G401 (cell line): ENCODE measurements at regions not wholly inside any gene's neighbourhood (a gene's known extent, or its start where the extent isn't known, plus 50 kb on each side); places are given as distances from the start of the nearest gene placed in this dataset.

ENCODE experiments used
- DNase-seq: peaks from one replicate; pipeline ENCODE4 v3.0.0-alpha.2; 2015; ENCODE audit warnings: low spot score
- in situ Hi-C: cut with HindIII; loops from 2 replicates; pipeline ENCODE4 v1.10.0; 2016; ENCODE audit warnings: low sequenced_read_pairs, mixed read lengths

DNA sequence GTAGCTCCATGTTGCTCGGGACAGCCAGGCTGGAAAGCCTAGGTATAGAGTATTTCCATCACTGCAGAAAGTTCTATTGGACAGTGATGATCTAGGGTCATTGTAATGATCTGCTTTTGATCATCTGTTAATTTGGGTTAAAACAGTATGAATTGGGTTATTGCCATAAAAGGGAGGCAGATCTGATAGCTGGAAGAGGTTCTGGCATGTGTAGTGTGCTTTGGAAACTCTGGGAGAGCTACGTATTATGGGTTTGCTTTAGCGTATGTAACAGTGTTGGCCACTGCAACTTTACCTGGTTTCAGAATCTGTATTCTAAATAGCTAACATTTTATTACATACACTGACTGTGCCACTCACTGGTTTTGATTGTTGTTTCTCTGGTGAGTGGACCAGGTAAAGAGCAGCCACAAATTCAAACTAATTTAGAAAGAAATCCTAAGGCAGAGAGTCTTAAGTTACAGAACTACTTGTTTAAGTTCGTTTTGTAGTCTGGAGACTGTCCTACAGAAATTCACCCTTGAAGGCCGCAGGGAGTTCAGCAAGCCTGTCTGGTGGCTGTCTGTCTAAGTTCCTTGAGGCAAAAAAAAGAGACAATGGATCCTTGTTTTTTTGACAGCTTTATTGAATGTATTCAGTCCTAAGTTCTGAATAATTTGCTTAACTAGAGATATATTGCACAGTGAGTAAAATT is 300.3 kb downstream of the PRL start:
- in situ Hi-C loops = no loop called here
- DNase-seq = no peak

GRCh38 chr6:21997119-21998037 is 299.5 kb downstream of the PRL start:
- no peak for DNase-seq
- in situ Hi-C loops = no loop called here

- in situ Hi-C loops = no loop called here
- no peak for DNase-seq
Measured at GRCh38 chr6:21998582-21998981, 298.3 kb downstream of the PRL start.

- in situ Hi-C loops = no loop called here
- peak; percentile 37 for DNase-seq
Measured at GRCh38 chr6:21999012-21999528, 297.8 kb downstream of the PRL start.

GRCh38 chr6:21999741-22000140 is 297.1 kb downstream of the PRL start:
- in situ Hi-C loops = no loop called here
- DNase-seq = no peak

- DNase-seq = no peak
- in situ Hi-C loops = no loop called here
Measured at GRCh38 chr6:22001396-22002027, 295.3 kb downstream of the PRL start.

DNA sequence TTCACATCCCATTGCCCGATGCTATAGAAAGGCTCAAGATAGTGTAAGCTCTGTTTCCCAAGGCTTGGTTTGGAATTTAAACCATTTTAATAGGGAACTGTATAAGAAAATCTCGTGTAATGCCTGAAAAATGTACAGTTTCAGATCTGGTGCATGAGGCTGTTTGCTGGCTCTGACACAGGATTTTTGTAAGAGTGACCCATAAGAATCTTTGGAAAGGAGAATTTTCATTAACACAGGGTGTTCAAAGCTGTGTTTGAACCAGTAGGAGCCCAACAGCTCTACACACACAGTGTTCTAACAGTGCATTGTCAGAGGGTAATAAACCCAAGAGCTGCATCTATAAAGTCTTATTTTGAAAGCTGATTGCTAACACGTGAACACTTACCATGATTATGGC is 293.5 kb downstream of the PRL start:
- no peak for DNase-seq
- in situ Hi-C loops = no loop called here

DNA sequence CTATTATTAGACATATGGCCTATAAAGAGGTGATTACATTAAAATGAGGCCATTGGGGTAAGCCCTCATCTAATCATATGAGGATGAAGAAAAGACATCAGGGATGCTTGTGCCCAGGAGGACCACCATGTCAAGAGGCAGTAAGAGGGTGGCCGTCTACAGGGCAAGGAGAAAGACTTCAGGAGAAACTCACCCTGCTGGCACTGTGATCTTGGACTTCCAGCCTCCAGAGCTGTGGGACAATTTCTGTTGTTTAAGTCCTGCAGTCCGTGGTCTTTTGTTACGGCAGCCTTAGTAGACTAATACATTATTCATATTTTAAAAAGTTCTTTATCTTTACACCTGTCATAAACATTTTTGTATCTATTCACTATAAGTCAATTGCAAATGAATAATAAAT is 290.0 kb downstream of the PRL start:
- in situ Hi-C loops = no loop called here
- DNase-seq = no peak

DNA sequence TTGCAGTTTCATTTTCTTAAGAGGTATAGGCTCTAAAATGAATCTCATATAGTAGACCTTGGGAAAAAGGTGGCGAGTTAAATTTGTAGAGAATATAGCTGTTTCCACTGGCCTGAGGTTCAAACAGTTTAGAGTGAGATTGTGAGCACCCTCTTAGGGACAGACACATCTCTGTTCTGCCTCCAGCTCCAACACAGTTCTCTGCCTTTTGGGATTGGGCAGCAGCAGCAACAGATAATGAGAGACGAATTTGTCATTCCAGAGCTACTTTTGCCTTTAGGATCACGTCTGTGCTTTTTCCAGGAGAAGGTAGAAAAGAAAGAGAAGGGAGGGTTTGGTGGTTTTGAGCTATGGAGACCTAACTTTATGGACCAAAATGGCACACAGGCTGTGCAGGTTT is 289.4 kb downstream of the PRL start:
- in situ Hi-C loops = no loop called here
- no peak for DNase-seq

DNA sequence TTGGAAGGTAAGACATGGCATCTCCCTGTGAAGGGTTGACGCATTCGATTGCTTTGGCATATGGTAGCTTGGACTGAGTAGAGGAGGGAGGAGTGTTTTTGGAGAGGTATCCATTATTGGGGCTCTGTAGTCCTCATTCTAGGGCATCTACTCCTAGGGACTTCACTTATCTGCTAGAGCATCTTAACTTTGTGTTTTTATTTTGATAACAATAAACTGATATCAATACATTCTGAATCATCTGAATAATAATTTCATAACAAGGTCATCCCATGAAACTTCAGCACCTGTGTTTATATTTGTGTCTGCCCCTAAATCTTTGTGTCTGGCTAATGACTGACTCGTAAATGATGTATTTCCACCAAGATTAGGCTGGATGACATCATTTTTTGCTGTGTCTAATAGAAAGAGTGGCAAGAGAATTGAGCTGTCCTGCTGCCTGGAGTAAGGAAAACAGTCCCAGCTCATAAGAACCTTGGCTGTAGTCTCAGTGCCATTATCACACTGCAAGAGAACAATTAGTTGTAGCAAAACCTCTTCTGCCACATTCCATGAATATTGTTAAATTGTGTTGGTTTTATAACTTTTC is 288.5 kb downstream of the PRL start:
- in situ Hi-C loops = no loop called here
- no peak for DNase-seq

DNA sequence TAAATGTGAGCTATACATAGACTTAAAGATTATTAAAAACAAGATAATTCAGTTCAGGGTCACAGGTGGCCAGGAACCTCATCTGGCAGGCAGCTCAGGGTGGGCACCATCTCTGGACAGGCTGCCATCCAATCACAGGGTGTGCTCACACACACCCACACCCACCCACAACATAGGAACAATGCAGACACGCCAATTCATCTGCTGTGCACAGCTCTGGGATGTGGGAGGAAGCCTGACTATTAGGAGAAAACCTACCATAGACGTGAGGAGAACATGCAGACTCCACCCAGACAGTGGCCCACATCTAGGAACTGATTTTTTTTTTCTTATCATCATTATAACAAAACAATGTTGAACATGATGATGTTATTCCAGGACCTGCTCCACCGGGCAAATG is 286.7 kb downstream of the PRL start:
- in situ Hi-C loops = no loop called here

DNA sequence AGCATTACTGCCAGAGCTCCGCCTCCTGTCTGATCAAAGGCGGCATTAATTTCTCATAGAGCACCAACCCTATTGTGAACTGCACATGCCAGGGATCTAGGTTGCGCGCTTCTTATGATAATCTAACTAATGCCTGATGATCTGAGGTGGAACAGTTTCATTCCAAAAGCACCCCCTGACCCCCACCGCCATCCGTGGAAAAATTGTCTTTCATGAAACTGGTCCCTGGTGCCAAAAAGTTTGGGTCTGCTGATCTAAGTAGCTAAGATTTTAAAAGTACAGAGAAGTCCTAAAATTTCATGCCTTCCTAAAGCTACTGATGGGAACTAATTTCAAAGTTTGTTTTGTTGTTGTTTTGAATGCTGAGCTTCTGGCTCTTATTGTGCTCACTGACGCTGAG is 281.6 kb downstream of the PRL start:
- DNase-seq = no peak
- in situ Hi-C loops = no loop called here

More for the DNA sequence above, 286.7 kb downstream of the PRL start:
- DNase-seq = no peak

- DNase-seq = no peak
Measured at GRCh38 chr6:22015944-22016343, 280.9 kb downstream of the PRL start.

DNA sequence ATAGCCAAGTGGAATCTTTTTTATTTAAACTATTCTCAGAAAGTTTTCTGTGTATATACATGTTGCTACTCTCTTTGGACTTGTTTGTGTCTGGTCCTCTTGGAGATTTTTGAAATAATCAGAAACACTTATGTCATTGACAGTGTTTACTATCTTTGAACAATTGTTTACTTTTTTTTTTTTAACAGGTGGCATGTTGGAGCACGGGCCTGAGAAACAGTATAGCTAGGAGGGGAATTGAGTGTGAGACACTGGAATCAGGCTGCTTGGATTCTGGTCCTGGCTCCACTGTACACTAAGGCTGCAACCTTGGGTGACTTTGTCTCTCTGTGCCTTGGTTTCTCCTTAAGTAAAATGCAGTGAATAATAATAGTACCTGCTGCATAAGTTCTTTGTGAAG is 279.6 kb downstream of the PRL start:
- in situ Hi-C loops = no loop called here
- no peak for DNase-seq

More at GRCh38 chr6:22015944-22016343, 280.9 kb downstream of the PRL start:
- in situ Hi-C loops = no loop called here

DNA sequence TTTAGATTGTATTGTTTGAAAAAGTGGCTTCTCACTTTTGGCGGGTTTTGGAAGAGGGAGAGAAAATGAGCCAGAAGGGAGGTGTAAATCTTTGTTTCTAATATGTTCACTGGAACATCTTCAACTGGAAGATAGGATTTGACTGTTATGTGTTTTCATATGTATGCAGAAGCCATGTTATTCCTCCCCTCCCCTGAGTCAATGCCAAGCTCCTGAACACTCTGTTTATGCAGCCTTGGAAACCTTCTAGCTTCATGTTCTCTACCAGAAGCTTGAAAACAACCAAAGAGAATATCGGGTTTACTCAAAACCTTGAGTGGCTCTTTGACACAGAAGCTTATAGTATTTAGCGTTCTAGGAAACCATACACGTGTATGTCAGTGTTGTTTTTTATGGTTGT is 279.1 kb downstream of the PRL start:
- in situ Hi-C loops = no loop called here
- no peak for DNase-seq

GRCh38 chr6:22019857-22020256 is 277.0 kb downstream of the PRL start:
- in situ Hi-C loops = no loop called here
- no peak for DNase-seq

DNA sequence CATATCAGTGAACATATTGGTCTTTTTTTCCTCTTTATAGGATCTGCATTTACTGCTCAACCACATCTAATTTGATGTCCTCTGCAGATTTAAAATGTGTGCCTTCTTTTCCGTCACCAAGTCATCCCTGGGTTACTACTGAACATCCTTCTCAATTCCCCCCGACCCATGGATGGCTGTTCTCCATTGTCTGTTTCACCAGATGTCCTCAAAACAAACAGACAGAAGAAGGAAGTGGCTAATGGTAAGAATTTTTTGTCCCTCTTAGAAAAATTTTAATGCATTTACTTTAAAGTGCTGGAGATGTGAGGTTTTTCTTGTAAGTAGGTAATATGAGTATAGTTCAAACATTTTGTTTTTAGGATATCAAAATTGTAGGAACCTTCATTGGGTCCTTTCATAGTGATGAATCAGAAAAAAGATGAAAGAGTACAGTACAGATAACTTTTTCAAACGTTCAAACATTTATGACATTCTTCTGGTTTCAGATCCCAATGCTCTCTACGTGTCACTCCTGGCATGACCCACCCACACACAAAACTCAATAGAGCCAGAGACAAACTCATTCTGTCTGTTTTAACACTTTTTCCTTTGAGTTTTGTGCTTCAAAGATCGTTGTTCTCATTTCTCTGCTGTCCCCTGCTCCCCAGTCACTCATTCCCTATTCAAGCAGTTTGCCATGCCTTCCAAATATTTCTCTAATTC is 276.4 kb downstream of the PRL start:
- in situ Hi-C loops = no loop called here
- DNase-seq = no peak

- DNase-seq = no peak
- in situ Hi-C loops = no loop called here
Measured at GRCh38 chr6:22021966-22022365, 274.9 kb downstream of the PRL start.

GRCh38 chr6:22023937-22024336 is 272.9 kb downstream of the PRL start:
- no peak for DNase-seq
- in situ Hi-C loops = no loop called here
